ENCODE measurements at regions not wholly inside any gene's neighbourhood (a gene's known extent, or its start where the extent isn't known, plus 50 kb on each side); places are given as distances from the start of the nearest gene placed in this dataset.
"Not testable (repeated sequence)": the region's sequence is repeated elsewhere in the genome, so short reads cannot be mapped to it uniquely, and the experiment has no call there.

GRCh38 chr18:77346208-77346810, 96.7 kb downstream of the GALR1 start:
- no peak overlapping the region for H3K4me3 ChIP-seq (ENCODE audit: low read length in 2 of 2)
- no peaks in the 10 kb centered on the region for H3K36me3 ChIP-seq (ENCODE audit: control insufficient read depth in 2 of 2, insufficient read depth in 2 of 2, low read length in 2 of 2)
- H3K27me3 ChIP-seq (ENCODE audit: control insufficient read depth in 1 of 2, insufficient read depth in 2 of 2, low read length in 2 of 2) = no peaks in the 10 kb centered on the region
- H3K9ac ChIP-seq (ENCODE audit: low read length in 2 of 2) = no peak overlapping the region
- H3K4me1 ChIP-seq (ENCODE audit: control insufficient read depth, insufficient read depth, low read length) = no peaks in the 10 kb centered on the region
- H3K9me3 ChIP-seq (ENCODE audit: control insufficient read depth in 2 of 2, low read length in 2 of 2) = no peaks in the 10 kb centered on the region
- H3K27ac ChIP-seq (ENCODE audit: low read length) = no peak overlapping the region

- H3K4me3 ChIP-seq (ENCODE audit: low read length in 2 of 2); H3K27me3 ChIP-seq (ENCODE audit: control insufficient read depth in 1 of 2, insufficient read depth in 2 of 2, low read length in 2 of 2): not testable (repeated sequence)
Measured at GRCh38 chr18:77353349-77353748, 103.7 kb downstream of the GALR1 start.

GRCh38 chr18:77359561-77360314, 110.1 kb downstream of the GALR1 start:
- Histone ChIP-seq H3K4me1 (ENCODE audit: control insufficient read depth, insufficient read depth, low read length) (no peaks in the 10 kb centered on the region), H3K36me3 (ENCODE audit: control insufficient read depth in 2 of 2, insufficient read depth in 2 of 2, low read length in 2 of 2) (no peaks in the 10 kb centered on the region), H3K4me3 (ENCODE audit: low read length in 2 of 2) (no peak overlapping the region), H3K27me3 (ENCODE audit: control insufficient read depth in 1 of 2, insufficient read depth in 2 of 2, low read length in 2 of 2) (peaks cover 5 to 7% of the 10 kb centered on the region in 2 donors), H3K9ac (ENCODE audit: low read length in 2 of 2) (no peak overlapping the region), H3K9me3 (ENCODE audit: control insufficient read depth in 2 of 2, low read length in 2 of 2) (peaks cover 0 to 8% of the 10 kb centered on the region in 2 donors), H3K27ac (ENCODE audit: low read length) (no peak overlapping the region)

More at GRCh38 chr18:77353349-77353748, 103.7 kb downstream of the GALR1 start:
- H3K4me1 ChIP-seq (ENCODE audit: control insufficient read depth, insufficient read depth, low read length); H3K9ac ChIP-seq (ENCODE audit: low read length in 2 of 2); H3K27ac ChIP-seq (ENCODE audit: low read length); H3K36me3 ChIP-seq (ENCODE audit: control insufficient read depth in 2 of 2, insufficient read depth in 2 of 2, low read length in 2 of 2); H3K9me3 ChIP-seq (ENCODE audit: control insufficient read depth in 2 of 2, low read length in 2 of 2): not testable (repeated sequence)

- peaks cover 0 to 8% of the 10 kb centered on the region in 2 donors for H3K9me3 ChIP-seq (ENCODE audit: control insufficient read depth in 2 of 2, low read length in 2 of 2)
- peaks cover 5 to 7% of the 10 kb centered on the region in 2 donors for H3K27me3 ChIP-seq (ENCODE audit: control insufficient read depth in 1 of 2, insufficient read depth in 2 of 2, low read length in 2 of 2)
- no peak overlapping the region for H3K9ac ChIP-seq (ENCODE audit: low read length in 2 of 2)
- no peaks in the 10 kb centered on the region for H3K36me3 ChIP-seq (ENCODE audit: control insufficient read depth in 2 of 2, insufficient read depth in 2 of 2, low read length in 2 of 2)
- no peaks in the 10 kb centered on the region for H3K4me1 ChIP-seq (ENCODE audit: control insufficient read depth, insufficient read depth, low read length)
- H3K4me3 ChIP-seq (ENCODE audit: low read length in 2 of 2) = no peak overlapping the region
- H3K27ac ChIP-seq (ENCODE audit: low read length) = no peak overlapping the region
Measured at GRCh38 chr18:77360315-77361190, 110.9 kb downstream of the GALR1 start.

GRCh38 chr18:77361382-77361781, 111.7 kb downstream of the GALR1 start:
- H3K4me3 ChIP-seq (ENCODE audit: low read length in 2 of 2) = no peak overlapping the region
- no peaks in the 10 kb centered on the region for H3K36me3 ChIP-seq (ENCODE audit: control insufficient read depth in 2 of 2, insufficient read depth in 2 of 2, low read length in 2 of 2)
- H3K27ac ChIP-seq (ENCODE audit: low read length) = no peak overlapping the region
- peaks cover 5 to 7% of the 10 kb centered on the region in 2 donors for H3K27me3 ChIP-seq (ENCODE audit: control insufficient read depth in 1 of 2, insufficient read depth in 2 of 2, low read length in 2 of 2)
- H3K4me1 ChIP-seq (ENCODE audit: control insufficient read depth, insufficient read depth, low read length) = no peaks in the 10 kb centered on the region
- peaks cover 0 to 3% of the 10 kb centered on the region in 2 donors for H3K9me3 ChIP-seq (ENCODE audit: control insufficient read depth in 2 of 2, low read length in 2 of 2)
- H3K9ac ChIP-seq (ENCODE audit: low read length in 2 of 2) = no peak overlapping the region

GRCh38 chr18:77365667-77366066, 116.0 kb downstream of the GALR1 start:
- no peak overlapping the region for H3K27ac ChIP-seq (ENCODE audit: low read length)
- H3K27me3 ChIP-seq (ENCODE audit: control insufficient read depth in 1 of 2, insufficient read depth in 2 of 2, low read length in 2 of 2) = peaks cover 5% of the 10 kb centered on the region in 2 donors
- peaks cover 6% of the 10 kb centered on the region for H3K4me1 ChIP-seq (ENCODE audit: control insufficient read depth, insufficient read depth, low read length)
- H3K36me3 ChIP-seq (ENCODE audit: control insufficient read depth in 2 of 2, insufficient read depth in 2 of 2, low read length in 2 of 2) = no peaks in the 10 kb centered on the region
- H3K4me3 ChIP-seq (ENCODE audit: low read length in 2 of 2) = no peak overlapping the region
- H3K9ac ChIP-seq (ENCODE audit: low read length in 2 of 2) = no peak overlapping the region
- peaks cover 3 to 4% of the 10 kb centered on the region in 2 donors for H3K9me3 ChIP-seq (ENCODE audit: control insufficient read depth in 2 of 2, low read length in 2 of 2)

GRCh38 chr18:77366067-77366719, 116.5 kb downstream of the GALR1 start:
- Histone ChIP-seq H3K4me1 (ENCODE audit: control insufficient read depth, insufficient read depth, low read length) (peaks cover 6% of the 10 kb centered on the region), H3K9me3 (ENCODE audit: control insufficient read depth in 2 of 2, low read length in 2 of 2) (peaks cover 3 to 4% of the 10 kb centered on the region in 2 donors), H3K27me3 (ENCODE audit: control insufficient read depth in 1 of 2, insufficient read depth in 2 of 2, low read length in 2 of 2) (peaks cover 4 to 5% of the 10 kb centered on the region in 2 donors), H3K36me3 (ENCODE audit: control insufficient read depth in 2 of 2, insufficient read depth in 2 of 2, low read length in 2 of 2) (no peaks in the 10 kb centered on the region), H3K9ac (ENCODE audit: low read length in 2 of 2) (no peak overlapping the region), H3K27ac (ENCODE audit: low read length) (no peak overlapping the region), H3K4me3 (ENCODE audit: low read length in 2 of 2) (no peak overlapping the region)

GRCh38 chr18:77366720-77367641, 117.3 kb downstream of the GALR1 start:
- Histone ChIP-seq H3K9me3 (ENCODE audit: control insufficient read depth in 2 of 2, low read length in 2 of 2) (peaks cover 0 to 4% of the 10 kb centered on the region in 2 donors), H3K4me1 (ENCODE audit: control insufficient read depth, insufficient read depth, low read length) (peaks cover 6% of the 10 kb centered on the region), H3K27ac (ENCODE audit: low read length) (no peak overlapping the region), H3K36me3 (ENCODE audit: control insufficient read depth in 2 of 2, insufficient read depth in 2 of 2, low read length in 2 of 2) (no peaks in the 10 kb centered on the region), H3K9ac (ENCODE audit: low read length in 2 of 2) (peak overlapping the region in 1 of 2 donors; percentile 29), H3K27me3 (ENCODE audit: control insufficient read depth in 1 of 2, insufficient read depth in 2 of 2, low read length in 2 of 2) (peaks cover 2 to 3% of the 10 kb centered on the region in 2 donors), H3K4me3 (ENCODE audit: low read length in 2 of 2) (peak overlapping the region; percentile 58 to 75)

- Histone ChIP-seq H3K9ac (ENCODE audit: low read length in 2 of 2) (no peak overlapping the region), H3K36me3 (ENCODE audit: control insufficient read depth in 2 of 2, insufficient read depth in 2 of 2, low read length in 2 of 2) (no peaks in the 10 kb centered on the region), H3K9me3 (ENCODE audit: control insufficient read depth in 2 of 2, low read length in 2 of 2) (peaks cover 0 to 4% of the 10 kb centered on the region in 2 donors), H3K4me1 (ENCODE audit: control insufficient read depth, insufficient read depth, low read length) (peaks cover 6% of the 10 kb centered on the region), H3K27ac (ENCODE audit: low read length) (no peak overlapping the region), H3K4me3 (ENCODE audit: low read length in 2 of 2) (no peak overlapping the region), H3K27me3 (ENCODE audit: control insufficient read depth in 1 of 2, insufficient read depth in 2 of 2, low read length in 2 of 2) (no peaks in the 10 kb centered on the region)
Measured at GRCh38 chr18:77369644-77370043, 120.0 kb downstream of the GALR1 start.

All from stomach smooth muscle (tissue), 2 donors.